ENCODE measurements at regions not wholly inside any gene's neighbourhood (a gene's known extent, or its start where the extent isn't known, plus 50 kb on each side); places are given as distances from the start of the nearest gene placed in this dataset.

GRCh38 chr6:126280287-126280686 lies 59.6 kb upstream of the CENPW start:
- TF ChIP-seq EZH2 (IDR thresholded peaks at IDR 0.05; ENCODE audit: borderline replicate concordance, low read length): no peak
- no peak for TF ChIP-seq CTCF (IDR thresholded peaks at IDR 0.05; ENCODE audit: low read length)

All from OCI-LY1 (cell line).